SK-N-SH (cell line): ENCODE measurements at regions not wholly inside any gene's neighbourhood (a gene's known extent, or its start where the extent isn't known, plus 50 kb on each side); places are given as distances from the start of the nearest gene placed in this dataset.

ENCODE experiments used
- CTCF ChIA-PET: fragments of 300-600, 350-600 bp; formaldehyde crosslinking; extraction: SDS; loops from one replicate; lab custom pipeline; 2021; lab: Yijun Ruan, JAX
- POLR2A ChIA-PET: fragments of 350-600 bp; sonication (Branson Sonifier 250); formaldehyde crosslinking; extraction: SDS; loops from one replicate; lab custom pipeline; 2020; ENCODE audit warnings: antibody characterized with exemption, inconsistent platforms; lab: Yijun Ruan, JAX
- DNase-seq: peaks from one replicate; pipeline ENCODE4 v3.0.0; 2012
- H2AFZ ChIP-seq: fragments of 200-600 bp; sonication (generic); 2 replicates; pipeline ENCODE4 v1.8.1; 2016; ENCODE audit warnings: antibody characterized with exemption, mild to moderate bottlenecking, low read depth
- H3F3A ChIP-seq: fragments of 200-600 bp; sonication (generic); replicated peaks from 2 replicates; pipeline ENCODE3; 2016; ENCODE audit warnings: antibody characterized with exemption, mild to moderate bottlenecking; ENCODE audit not compliant: insufficient read depth
- H3K27ac ChIP-seq, 2 experiments: fragments of 200-500 bp in 1 of 2; fragments of 200-600 bp in 1 of 2; sonication (Bioruptor generic) in 1 of 2; sonication (generic), shearing (Covaris generic) in 1 of 2; 2 replicates each; pipeline versions ENCODE4 v1.5.1 to v1.6.1; 2014 to 2016; ENCODE audit warnings: low read depth in 2 of 2, inconsistent platforms in 1 of 2, low read length in 1 of 2, mild to moderate bottlenecking in 1 of 2, mixed read lengths in 1 of 2
- H3K27me3 ChIP-seq: fragments of 200-600 bp; sonication (generic), shearing (Covaris generic); 2 replicates; pipeline ENCODE4 v1.6.1; 2016; ENCODE audit warnings: mixed run types; ENCODE audit not compliant: insufficient read depth
- H3K36me3 ChIP-seq, 2 experiments: fragments of 200-500 bp in 1 of 2; fragments of 200-600 bp in 1 of 2; sonication (Bioruptor generic) in 1 of 2; sonication (generic) in 1 of 2; replicated peaks in 1 of 2; 2 replicates each; pipeline versions ENCODE3 to v1.5.1; 2014 to 2016; ENCODE audit warnings: low read length in 1 of 2, mild to moderate bottlenecking in 1 of 2; ENCODE audit not compliant: insufficient read depth in 2 of 2, control insufficient read depth in 1 of 2
- H3K4me1 ChIP-seq, 2 experiments: fragments of 200-500 bp in 1 of 2; fragments of 200-600 bp in 1 of 2; sonication (Bioruptor generic) in 1 of 2; sonication (generic), shearing (Covaris generic) in 1 of 2; 2 replicates each; pipeline versions ENCODE4 v1.5.1 to v1.6.1; 2014 to 2016; ENCODE audit warnings: low read depth in 1 of 2, low read length in 1 of 2, mixed run types in 1 of 2; ENCODE audit not compliant: insufficient read depth in 2 of 2, control insufficient read depth in 1 of 2
- H3K4me2 ChIP-seq: fragments of 200-600 bp; sonication (generic), shearing (Covaris generic); 2 replicates; pipeline ENCODE4 v1.6.1; 2017; ENCODE audit warnings: mixed run types
- H3K4me3 ChIP-seq, 2 experiments: fragments of 200-500 bp in 1 of 2; fragments of 200-600 bp in 1 of 2; sonication (Bioruptor generic) in 1 of 2; sonication (generic), shearing (Covaris generic) in 1 of 2; 2 replicates each; pipeline versions ENCODE4 v1.5.1 to v1.8.1; 2014 to 2016; ENCODE audit warnings: low read depth in 2 of 2, inconsistent platforms in 1 of 2, low read length in 1 of 2, mild to moderate bottlenecking in 1 of 2, mixed read lengths in 1 of 2, moderate library complexity in 1 of 2
- H3K79me2 ChIP-seq: fragments of 200-600 bp; sonication (generic); 2 replicates; pipeline ENCODE4 v1.8.1; 2017; ENCODE audit warnings: mild to moderate bottlenecking; ENCODE audit not compliant: insufficient read depth
- H3K9ac ChIP-seq: fragments of 200-600 bp; sonication (generic); 2 replicates; pipeline ENCODE4 v1.6.1; 2017; ENCODE audit warnings: mixed run types
- H3K9me2 ChIP-seq: fragments of 200-600 bp; sonication (generic); 2 replicates; pipeline ENCODE4 v1.6.1; 2017; ENCODE audit warnings: mixed run types
- H3K9me3 ChIP-seq: fragments of 200-600 bp; sonication (generic); 2 replicates; pipeline ENCODE4 v1.6.1; 2017; ENCODE audit warnings: mixed run types, mild to moderate bottlenecking, moderate library complexity
- H4K20me1 ChIP-seq: fragments of 200-600 bp; sonication (generic); 2 replicates; pipeline ENCODE4 v1.6.1; 2017; ENCODE audit warnings: mild to moderate bottlenecking, mixed run types; ENCODE audit not compliant: insufficient read depth
- ELF1 ChIP-seq: IDR thresholded peaks from 2 replicates; pipeline ENCODE4 v1.4.0; 2012
- FOXM1 ChIP-seq: IDR thresholded peaks from 2 replicates; pipeline ENCODE4 v1.4.0; 2012; ENCODE audit warnings: low read depth, mild to moderate bottlenecking
- RAD21 ChIP-seq: IDR thresholded peaks from 2 replicates; pipeline ENCODE4 v1.6.1; 2012; ENCODE audit warnings: mild to moderate bottlenecking, low read length
- SIN3A ChIP-seq: IDR thresholded peaks from 2 replicates; pipeline ENCODE4 v1.6.1; 2012; ENCODE audit warnings: low read depth, mild to moderate bottlenecking, low read length, moderate library complexity, borderline replicate concordance
- TEAD4 ChIP-seq: IDR thresholded peaks from 2 replicates; pipeline ENCODE4 v1.4.0; 2012; ENCODE audit warnings: mild to moderate bottlenecking, borderline replicate concordance; ENCODE audit not compliant: insufficient read depth
- WGBS: methylation state at CpG from one replicate; pipeline ENCODE4 v1.1.6; 2017; ENCODE audit warnings: low lambda C conversion rate; 5-methylcytosine and 5-hydroxymethylcytosine counted together
- TF ChIP-seq, protein P1 (sequence below): fragments of 150-350 bp; IDR thresholded peaks from 2 replicates; pipeline ENCODE4 v1.6.1; 2016; ENCODE audit warnings: mild to moderate bottlenecking, low read depth, low read length
- TF ChIP-seq, protein P2 (sequence below): fragments of 150-350 bp; IDR thresholded peaks from 2 replicates; pipeline ENCODE4 v1.6.1; 2017; ENCODE audit warnings: antibody characterized with exemption, low read length, low read depth, borderline replicate concordance

- Histone ChIP-seq H3K4me1 (no peaks in the 10 kb centered on the region), H3K9ac (no peak overlapping the region), H3F3A (no peaks in the 10 kb centered on the region), H3K9me3 (no peaks in the 10 kb centered on the region; the same call in 1 of the 2 replicates), H3K4me2 (no peak overlapping the region), H3K27me3 (no peaks in the 10 kb centered on the region), H3K4me3 (no peak overlapping the region), H4K20me1 (no peaks in the 10 kb centered on the region), H3K36me3 (no peaks in the 10 kb centered on the region), H3K27ac (no peak overlapping the region), H2AFZ (no peak overlapping the region), H3K9me2 (no peaks in the 10 kb centered on the region), H3K79me2 (no peaks in the 10 kb centered on the region)
- CTCF ChIA-PET = no interaction called here
- POLR2A ChIA-PET = no interaction called here
- TF ChIP-seq TEAD4 = no peak
- 59% methylated on average over 11 of the region's 11 CpGs for WGBS
- DNase-seq = no peak
Observed at GRCh38 chr15:26134812-26135211, 271.7 kb upstream of the ATP10A start.

- H2AFZ ChIP-seq = no peak overlapping the region
- no peak for DNase-seq
- CTCF ChIA-PET = no interaction called here
- POLR2A ChIA-PET = no interaction called here
- H3K9ac ChIP-seq = no peak overlapping the region
- H3K9me2 ChIP-seq = no peaks in the 10 kb centered on the region
- no peaks in the 10 kb centered on the region; the same call in 1 of the 2 replicates for H3K9me3 ChIP-seq
- H3K27ac ChIP-seq = no peak overlapping the region
- no peaks in the 10 kb centered on the region for H3K27me3 ChIP-seq
- no peaks in the 10 kb centered on the region for H3K36me3 ChIP-seq
- H3F3A ChIP-seq = no peaks in the 10 kb centered on the region
- no peak overlapping the region for H3K4me2 ChIP-seq
- no peak overlapping the region for H3K4me3 ChIP-seq
- WGBS = 30% methylated on average over 5 of the region's 5 CpGs
- no peaks in the 10 kb centered on the region for H3K79me2 ChIP-seq
- TF ChIP-seq RAD21 (no peak), TEAD4 (no peak), SIN3A (no peak), ELF1 (no peak)
- TF ChIP-seq, protein P1, sequence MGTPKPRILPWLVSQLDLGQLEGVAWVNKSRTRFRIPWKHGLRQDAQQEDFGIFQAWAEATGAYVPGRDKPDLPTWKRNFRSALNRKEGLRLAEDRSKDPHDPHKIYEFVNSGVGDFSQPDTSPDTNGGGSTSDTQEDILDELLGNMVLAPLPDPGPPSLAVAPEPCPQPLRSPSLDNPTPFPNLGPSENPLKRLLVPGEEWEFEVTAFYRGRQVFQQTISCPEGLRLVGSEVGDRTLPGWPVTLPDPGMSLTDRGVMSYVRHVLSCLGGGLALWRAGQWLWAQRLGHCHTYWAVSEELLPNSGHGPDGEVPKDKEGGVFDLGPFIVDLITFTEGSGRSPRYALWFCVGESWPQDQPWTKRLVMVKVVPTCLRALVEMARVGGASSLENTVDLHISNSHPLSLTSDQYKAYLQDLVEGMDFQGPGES = no peak
- TF ChIP-seq, protein P2, sequence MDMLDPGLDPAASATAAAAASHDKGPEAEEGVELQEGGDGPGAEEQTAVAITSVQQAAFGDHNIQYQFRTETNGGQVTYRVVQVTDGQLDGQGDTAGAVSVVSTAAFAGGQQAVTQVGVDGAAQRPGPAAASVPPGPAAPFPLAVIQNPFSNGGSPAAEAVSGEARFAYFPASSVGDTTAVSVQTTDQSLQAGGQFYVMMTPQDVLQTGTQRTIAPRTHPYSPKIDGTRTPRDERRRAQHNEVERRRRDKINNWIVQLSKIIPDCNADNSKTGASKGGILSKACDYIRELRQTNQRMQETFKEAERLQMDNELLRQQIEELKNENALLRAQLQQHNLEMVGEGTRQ = no peak
- H3K4me1 ChIP-seq = no peaks in the 10 kb centered on the region
- no peaks in the 10 kb centered on the region for H4K20me1 ChIP-seq
Observed at GRCh38 chr15:26134152-26134551, 271.0 kb upstream of the ATP10A start.

DNA sequence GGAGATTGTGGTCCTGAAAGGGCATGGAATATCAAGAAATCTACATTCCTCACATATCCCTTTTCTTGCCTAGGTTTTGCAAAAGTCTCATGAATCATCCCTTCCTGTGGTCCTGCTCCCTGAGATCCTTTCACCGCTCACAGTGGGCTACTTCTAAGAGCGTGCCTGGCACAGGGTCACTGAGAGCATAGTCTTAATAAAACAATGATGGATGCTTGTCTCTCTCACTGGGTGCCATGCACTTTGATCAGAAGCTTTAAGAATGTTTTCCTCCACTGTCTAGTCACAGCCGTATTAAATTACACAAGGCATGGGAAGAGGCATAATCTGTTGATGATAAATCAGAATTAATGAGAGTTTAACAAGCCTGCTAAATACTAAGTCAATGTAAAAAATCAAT lies 269.7 kb upstream of the ATP10A start:
- no peak for DNase-seq
- H2AFZ ChIP-seq = no peak overlapping the region
- H3K36me3 ChIP-seq = no peaks in the 10 kb centered on the region
- POLR2A ChIA-PET = no interaction called here
- no peak overlapping the region for H3K27ac ChIP-seq
- no peaks in the 10 kb centered on the region for H4K20me1 ChIP-seq
- CTCF ChIA-PET = no interaction called here
- TF ChIP-seq FOXM1 = no peak
- no peak overlapping the region for H3K4me2 ChIP-seq
- no peak overlapping the region for H3K4me3 ChIP-seq
- no peaks in the 10 kb centered on the region for H3K27me3 ChIP-seq
- H3K9me3 ChIP-seq = no peaks in the 10 kb centered on the region; the same call in 1 of the 2 replicates
- no peaks in the 10 kb centered on the region for H3K79me2 ChIP-seq
- H3K9me2 ChIP-seq = no peaks in the 10 kb centered on the region
- H3K4me1 ChIP-seq = no peaks in the 10 kb centered on the region
- H3K9ac ChIP-seq = no peak overlapping the region
- H3F3A ChIP-seq = no peaks in the 10 kb centered on the region
- 25% methylated on average over 2 of the region's 3 CpGs for WGBS
